GM21360 (cell line): ENCODE measurements at regions not wholly inside any gene's neighbourhood (a gene's known extent, or its start where the extent isn't known, plus 50 kb on each side); places are given as distances from the start of the nearest gene placed in this dataset.
"Not testable (repeated sequence)": the region's sequence is repeated elsewhere in the genome, so short reads cannot be mapped to it uniquely, and the experiment has no call there.

ENCODE experiments used
- ATAC-seq: cut with Tn5 transposase; IDR thresholded peaks from one replicate; pipeline ENCODE4 v1.9.1; 2021; ENCODE audit warnings: mild to moderate bottlenecking, moderate library complexity; ENCODE audit not compliant: unreplicated experiment

DNA sequence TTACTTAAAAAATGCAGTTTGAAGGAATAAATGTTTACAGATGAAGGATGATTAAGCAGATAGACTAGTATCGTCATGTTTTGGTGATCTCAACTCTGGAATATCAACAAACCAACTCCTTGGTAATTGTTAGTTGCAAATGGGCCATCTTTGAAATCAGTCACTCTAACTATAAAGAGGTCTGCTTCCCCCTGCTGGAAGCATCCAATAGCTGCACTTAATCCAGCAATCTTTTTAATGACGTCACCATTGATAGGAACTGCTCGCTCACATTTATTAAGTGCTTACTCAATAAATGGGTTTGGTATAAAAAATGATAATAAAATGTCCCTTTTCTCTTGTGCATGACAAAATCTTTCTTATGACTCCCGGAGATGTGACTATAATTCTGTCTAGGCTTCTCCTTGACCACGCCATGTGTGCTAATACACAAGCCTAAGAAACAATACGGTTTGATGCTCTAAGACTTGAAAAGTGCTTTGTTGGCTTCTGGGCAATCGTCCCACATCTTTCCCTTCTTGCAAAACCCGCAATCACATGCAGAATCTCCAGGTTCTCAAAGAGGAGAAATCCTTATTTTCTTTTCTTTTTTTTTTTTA lies 227.6 kb upstream of the POU1F1 start:
- peak; percentile 95 for ATAC-seq

DNA sequence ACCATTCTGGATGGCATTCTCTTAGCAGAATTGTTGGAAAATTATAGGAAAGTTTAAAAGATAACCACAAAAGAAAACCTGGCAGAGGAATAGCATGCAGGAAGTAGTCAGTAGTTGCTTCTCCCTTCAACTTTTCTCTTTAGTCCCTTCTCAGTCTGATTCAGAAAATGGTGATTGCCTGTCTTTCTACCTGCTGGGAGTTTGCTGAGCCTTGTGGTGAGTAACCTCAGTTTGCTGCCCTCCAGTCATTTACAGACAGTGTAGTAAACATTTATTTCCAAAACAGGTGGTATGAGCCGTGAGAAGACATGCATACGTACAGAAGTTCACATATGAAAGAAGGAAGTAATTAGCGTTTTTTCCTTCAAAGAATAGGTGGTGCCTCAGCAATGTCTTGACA lies 224.7 kb upstream of the POU1F1 start:
- ATAC-seq = no peak

DNA sequence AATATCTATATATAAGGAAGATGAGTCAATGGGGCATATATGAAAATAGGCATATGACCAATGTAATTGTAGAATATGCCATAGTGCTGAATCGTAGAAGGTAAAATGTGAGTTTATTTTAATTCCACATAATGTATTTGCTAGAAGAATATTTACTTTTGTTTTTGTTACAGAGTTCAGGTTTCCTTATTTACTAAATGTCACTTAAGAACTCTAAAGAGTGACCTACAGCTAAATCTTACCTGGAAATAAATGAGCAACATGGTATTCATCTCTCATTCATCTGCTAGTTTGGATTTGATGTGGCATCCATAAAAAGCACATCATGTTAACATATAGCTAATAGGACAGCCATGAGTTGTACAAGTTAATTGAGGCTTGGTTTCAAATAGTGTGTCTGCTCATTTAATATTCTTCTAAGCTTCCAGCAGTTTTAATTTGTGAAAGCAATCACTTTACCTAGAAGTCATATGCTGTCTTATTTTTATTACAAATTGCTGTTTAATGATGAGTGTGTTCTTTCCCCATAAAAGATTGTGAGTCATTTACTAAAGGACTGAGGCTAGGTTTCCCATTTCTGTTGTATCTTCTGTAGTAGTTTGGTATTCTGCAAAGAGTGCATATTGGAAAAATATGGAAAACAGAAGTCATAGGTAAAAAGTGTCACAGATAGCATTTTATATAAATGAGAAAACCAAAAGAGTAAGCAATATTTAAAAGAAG lies 222.1 kb upstream of the POU1F1 start:
- ATAC-seq = no peak

DNA sequence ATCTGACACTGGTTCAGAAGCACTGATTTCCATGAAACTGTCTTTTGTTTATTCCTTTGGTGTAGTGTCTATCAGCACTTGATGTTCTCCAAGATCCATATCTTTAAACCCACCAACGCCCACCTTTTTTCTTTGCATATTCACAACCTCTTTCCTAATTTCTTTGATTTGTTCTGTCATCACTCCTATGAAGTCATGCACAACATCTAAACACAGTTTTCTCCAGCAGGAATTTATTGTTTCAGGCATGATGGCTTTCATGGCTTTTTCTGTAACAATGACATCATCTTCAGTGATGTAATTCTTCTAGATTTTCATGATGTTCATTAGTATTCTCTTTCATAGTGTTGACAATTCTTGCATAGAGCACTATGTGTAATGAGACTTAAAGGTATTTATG lies 219.6 kb upstream of the POU1F1 start:
- no peak for ATAC-seq

DNA sequence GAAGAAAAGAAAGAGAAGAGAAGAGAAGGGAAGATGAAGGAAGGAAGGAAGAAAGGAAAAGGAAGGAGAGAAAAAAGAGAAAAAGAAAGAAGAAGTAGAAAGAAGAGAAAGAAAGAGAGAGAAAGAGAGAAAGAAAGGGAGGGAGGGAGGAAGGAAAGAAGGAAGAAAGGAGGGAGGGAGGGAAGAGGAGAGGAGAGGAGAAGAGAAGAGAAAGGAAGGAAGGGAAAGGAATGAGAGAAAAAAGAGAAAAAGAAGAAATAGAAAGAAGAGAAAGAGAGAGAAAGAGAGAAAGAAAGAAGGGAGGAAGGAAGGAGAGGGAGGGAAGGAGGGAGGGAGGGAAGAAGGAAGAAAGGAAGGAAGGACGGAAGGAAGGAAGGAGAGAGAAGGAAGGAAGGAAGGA lies 217.9 kb upstream of the POU1F1 start:
- ATAC-seq = no peak

DNA sequence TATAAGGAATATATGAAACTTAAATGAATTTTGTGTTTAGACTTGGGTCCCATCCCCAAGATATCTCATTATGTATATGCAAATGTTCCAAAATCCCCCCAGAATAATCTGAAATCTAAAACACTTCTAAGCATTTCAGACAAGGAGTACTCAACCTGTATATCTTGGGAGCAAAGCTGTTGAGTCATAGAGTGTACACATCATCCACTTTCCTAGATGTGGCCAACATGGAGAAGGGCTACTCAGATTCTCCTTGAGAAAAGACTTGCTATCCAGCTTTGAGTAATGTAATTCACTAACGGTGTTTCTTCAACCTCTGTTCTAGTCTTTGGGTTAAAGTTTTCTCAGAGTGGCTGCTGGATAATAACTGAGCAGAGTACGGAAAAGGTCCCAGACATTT lies 215.5 kb upstream of the POU1F1 start:
- ATAC-seq = no peak

DNA sequence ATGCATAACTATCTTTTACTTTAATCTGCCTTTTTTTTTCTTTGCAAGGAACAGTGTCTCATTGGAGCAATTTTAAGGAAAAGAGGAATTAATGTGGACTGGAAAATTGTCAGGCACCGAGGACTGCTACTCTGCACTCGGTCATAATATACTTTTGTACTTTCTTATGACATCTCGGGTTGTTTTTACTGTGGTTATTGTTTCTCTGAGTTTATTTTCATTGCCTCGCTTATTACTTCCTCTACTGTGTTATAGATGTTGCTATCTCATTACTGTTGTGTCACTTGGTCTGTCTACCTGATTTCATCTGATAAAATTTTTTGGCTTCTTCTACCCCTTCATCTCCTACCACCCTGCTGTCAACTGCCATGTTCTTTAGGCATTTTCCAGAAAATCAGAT lies 213.5 kb upstream of the POU1F1 start:
- no peak for ATAC-seq

DNA sequence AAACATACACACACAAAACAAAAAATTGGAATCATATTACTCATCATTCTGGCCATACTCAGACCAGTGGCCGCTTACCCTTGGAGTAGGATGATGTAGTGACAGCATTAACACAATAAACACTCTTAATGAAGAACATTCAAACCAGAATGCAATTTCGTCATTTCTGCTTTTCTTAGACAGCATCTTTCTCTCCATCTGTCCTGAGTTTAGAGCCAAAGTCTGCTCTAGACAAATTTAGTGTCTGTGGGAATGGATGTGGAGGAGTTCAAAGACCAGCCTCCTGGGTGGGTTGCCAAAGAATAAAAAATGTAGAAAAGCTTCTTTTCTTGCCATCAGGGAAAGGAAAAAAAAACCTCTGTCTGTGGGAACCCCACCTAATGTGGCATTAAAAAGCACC lies 212.4 kb upstream of the POU1F1 start:
- no peak for ATAC-seq

DNA sequence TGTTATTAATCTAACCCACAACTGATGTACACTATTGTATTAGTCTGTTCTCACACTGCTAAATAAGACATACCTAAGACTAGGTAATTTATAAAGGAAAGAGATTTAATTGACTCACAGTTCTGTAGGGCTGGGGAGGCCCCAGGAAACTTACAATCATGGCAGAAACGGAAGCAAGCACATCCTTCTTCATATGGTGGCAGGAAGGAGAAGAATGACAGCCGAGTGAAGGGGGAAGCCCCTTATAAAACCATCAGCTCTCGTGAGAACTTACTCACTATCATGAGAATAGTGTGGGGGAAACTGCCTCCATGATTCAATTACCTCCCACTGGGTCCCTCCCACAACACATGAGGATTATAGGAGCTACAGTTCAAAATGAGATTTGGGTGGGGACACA lies 210.3 kb upstream of the POU1F1 start:
- not testable (repeated sequence) for ATAC-seq

DNA sequence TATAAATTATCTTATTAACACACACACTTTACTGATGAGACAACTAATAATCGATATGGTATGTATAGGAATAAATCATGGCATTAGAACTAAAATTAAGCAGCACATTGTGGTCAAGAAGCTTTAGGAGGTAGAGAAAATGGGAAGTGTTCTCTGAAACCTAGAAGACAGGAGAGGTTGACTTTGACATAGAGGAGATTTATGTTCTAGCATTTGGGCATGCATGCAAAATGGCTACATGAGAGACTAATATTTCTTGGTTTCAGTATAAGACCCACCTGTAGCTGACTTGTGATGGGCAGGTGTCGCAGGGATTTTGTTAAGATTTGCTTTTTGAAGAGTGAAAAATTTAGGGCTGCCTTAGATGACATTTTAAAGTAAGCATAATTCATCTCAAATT lies 209.7 kb upstream of the POU1F1 start:
- no peak for ATAC-seq

DNA sequence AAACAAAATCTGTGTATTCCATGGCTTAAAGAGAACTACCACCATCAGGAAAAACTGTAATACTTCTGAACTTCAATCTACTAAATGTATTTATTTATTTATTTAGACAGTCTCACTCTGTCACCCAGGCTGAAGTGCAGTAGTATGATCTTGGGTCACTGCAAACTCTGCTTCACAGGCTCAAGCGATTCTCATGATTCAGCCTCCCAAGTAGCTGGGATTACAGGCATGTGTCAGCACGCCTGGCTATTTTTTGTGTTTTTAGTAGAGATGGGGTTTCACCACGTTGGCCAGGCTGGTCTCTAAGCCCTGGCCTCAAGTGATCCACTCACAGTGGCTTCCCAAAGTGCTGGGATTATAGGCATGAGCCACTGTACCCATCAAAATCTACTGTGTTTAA lies 202.3 kb upstream of the POU1F1 start:
- ATAC-seq = no peak

DNA sequence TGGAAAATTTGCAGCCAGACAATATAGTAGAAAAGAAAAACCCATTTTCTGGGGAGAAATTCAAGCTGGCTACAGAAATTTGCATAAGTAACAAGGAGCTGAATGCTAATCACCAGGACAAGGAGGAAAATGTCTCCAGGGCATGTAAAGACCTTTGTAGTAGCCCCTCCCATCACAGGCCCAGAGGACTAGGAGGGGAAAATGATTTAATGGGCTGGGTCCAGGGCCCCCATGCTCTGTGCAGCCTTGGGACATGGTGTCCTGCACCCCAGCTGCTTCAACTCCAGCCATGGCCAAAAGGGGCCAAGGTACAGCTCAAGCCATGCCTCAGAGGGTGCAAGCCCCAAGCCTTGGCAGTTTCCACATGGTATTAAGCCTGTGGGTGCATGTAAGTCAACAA lies 197.6 kb upstream of the POU1F1 start:
- no peak for ATAC-seq

DNA sequence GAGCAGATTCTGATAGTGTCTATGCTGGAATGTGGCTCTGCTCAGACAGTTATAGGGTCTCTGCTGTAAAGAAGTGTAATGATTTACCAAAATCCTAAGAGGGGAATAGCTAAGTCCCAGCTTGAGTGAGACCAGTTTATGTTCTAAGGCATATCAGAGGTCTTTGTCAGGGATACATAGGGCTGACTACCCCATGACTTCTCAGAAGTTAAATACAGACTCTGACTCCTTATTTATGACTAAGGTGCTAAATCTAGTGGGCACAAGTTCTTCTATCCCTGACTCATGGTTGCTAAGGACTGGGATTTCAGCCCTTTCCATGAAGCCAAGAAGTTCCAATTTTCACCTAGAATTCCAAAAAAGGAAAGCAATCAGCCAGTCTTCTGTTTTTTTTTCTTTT lies 192.6 kb upstream of the POU1F1 start:
- ATAC-seq = no peak

DNA sequence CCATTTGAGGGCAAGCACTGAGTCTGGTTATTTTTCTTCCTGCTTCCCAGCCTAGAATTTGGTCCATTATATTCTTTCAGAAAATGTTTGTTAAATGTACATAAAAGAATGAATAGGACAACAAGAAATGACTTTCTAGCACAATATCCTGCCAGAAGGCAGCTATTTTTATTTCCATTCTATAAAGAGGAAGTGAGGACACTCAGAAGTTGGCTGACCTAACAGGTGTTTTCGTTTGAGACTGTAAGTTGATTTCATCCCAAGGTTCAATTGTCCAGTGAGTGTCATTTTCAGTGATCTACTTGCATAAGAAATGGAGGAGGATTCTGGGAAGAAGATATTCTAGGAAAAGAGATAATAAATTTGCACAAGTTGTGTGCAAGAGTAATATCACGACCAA lies 191.9 kb upstream of the POU1F1 start:
- ATAC-seq = no peak

DNA sequence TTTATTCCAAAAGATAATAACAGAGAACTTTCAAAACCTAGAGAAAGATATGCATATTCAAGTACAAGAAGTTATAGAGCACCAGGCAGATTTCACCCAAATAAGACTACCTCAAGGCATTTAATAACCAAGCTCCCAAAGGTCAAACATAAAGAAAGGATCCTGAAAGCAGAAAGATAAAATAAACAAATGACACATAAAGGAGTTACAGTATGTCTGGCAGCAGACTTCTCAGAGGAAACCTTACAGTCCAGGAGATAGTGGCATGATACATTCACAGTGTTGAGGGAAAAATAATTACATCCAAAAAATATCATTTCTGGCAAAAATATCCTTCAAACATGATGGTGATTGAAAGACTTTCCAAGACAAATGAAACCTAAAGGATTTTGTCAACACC lies 185.8 kb upstream of the POU1F1 start:
- ATAC-seq = no peak

DNA sequence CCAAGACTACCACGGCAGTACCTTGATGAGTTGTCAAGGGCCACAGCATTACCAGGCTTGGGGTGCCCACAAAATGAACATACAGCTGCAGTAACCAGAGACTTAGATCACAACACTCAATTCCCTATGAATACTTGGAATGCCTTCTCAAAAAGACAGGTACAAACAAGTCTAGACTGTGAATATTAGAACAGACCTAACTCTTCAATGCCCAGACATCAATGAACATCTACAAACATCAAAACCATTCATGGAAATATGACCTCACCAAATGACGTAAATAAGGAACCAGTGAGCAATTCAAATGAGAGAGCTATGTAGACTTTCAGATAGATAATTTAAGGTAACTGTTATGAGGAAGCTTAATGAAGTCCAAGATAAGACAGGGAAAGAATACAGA lies 185.1 kb upstream of the POU1F1 start:
- ATAC-seq = no peak

DNA sequence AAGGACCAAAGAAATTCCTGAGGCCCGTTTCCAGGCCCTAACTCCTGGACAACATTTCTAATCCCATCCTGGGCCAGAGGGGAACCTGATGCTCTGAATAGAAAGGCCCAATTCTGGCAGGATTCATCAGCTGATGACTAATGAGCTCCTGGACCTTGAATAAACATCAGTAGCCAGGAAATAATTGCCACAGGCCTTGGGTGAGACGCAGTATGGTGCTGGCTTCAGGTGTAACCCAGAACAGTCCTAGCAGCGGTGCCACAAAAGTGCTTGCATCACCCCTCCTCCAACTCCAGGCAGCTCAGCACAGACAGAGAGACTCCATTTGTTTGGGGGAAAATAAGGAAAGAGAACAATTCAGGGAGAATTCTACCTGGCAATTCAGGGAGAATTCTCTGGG lies 184.7 kb upstream of the POU1F1 start:
- ATAC-seq = no peak

DNA sequence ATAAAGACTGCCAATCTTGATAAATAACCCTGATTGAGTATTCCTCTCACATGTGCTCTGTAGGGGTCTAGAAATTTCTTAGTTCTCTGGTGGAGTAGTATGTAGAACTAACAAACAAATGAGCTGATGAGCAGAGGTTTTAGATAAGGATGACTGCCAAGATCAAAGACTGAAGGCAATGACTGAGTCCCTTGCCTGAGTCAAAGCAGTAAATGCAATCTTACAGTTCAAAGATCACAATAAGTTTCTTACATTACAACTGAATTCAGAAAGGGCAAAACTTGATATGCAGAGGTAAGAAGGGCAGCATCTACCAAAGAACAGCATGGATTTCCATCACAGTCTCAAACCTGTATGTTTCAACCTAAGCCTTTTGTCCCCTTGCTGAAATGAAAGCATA lies 172.2 kb upstream of the POU1F1 start:
- no peak for ATAC-seq

DNA sequence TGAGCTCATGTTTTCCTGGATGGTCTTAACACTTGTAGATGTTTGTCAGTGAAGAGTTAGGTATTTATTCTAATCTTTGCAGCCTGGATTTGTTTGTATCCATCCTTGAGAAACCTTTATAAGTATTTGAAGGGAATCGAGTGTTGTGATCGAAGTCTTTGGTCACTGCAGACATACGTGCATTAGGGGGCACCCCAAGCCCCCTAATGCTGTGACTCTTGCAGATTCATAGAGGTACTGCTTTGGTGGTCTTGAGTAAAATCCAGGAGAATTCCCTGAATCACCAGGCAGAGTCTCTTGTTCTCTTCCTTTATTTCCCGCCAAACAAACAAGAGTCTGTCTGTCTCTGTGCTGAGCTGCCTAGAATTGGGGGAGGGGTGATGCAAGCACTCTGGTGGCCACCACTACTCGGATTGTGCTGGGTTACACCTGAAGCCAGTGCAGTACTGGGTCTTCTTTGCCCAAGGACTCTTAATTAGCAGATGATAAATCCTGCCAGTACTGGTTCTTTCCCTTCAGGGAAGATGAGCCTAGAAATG lies 170.5 kb upstream of the POU1F1 start:
- ATAC-seq = no peak

DNA sequence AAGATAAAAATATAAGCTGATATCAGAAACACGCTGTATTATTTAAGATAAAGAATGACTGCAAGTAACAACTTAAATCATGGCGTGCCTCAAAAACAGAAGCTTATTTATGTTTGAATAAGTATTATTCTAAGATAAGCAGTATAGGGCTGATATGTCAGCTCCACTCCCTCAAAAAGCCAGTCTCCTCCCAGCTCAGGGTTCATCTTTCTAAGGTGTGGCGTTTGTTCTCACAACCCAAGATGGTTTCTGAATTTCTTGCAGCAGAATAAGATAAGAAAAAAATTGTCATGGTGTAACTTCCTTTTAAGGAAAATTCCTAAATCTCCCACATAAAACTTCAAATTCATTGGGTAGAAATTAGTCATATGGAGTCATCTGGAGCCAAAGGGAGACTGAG lies 166.1 kb upstream of the POU1F1 start:
- no peak for ATAC-seq

DNA sequence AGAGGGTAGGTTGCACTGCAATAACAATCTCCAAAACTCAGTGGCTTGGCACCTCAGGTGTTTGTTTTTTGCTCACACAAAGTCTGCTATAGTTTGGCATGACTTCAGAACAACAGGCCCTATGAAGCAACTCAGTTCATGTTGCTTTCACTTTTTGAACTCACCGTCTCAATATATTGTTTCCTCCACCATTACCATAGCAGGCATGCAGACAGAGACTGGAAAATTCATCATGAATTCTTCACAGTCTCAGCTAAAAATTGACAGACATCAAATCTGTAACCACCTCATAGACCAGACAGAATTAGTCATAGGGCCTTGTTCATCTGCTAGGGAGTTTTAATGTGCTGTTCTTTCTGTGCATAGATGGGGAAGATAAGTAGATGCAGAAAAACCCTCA lies 161.4 kb upstream of the POU1F1 start:
- ATAC-seq = no peak

DNA sequence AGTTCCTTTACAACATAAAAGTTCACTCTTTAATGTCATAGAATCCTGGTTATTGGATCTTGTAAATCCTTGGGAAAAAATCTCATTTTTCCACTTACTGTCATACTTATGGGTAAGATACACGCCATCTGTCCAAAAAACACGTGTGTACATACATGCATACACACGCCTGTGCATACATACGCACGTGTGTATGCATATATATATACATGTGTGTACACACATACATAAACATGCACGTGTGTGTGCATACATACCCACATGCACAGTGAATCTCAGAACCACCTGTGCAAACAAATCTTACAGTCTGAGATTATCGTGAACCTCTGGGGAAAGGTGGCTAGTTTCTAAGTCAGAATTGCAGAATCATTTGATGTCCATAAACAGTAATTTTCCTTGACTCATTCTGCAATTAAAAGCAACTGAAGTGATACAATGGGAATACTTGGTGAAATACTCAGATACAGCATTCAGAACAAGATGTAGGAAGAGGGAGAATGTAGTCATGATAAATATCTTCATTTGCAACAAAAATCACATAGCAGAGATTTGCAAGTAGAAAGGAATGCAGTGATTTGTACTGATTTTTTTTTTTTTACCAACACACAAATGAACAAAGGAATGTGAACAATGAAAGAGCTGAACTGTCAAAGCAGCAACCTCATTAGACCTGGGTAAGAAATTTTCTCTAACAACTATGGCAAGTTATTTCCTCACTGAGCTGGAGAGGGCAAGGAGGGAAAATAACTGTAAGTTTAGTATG lies 160.6 kb upstream of the POU1F1 start:
- ATAC-seq = no peak
